HEK293 (cell line): ENCODE measurements at regions not wholly inside any gene's neighbourhood (a gene's known extent, or its start where the extent isn't known, plus 50 kb on each side); places are given as distances from the start of the nearest gene placed in this dataset.

Source experiments
- CTCF ChIA-PET: fragments of 350-600 bp; formaldehyde crosslinking; extraction: SDS; loops from one replicate; lab custom pipeline; 2021; ENCODE audit warnings: antibody characterized with exemption; lab: Yijun Ruan, JAX
- POLR2A ChIA-PET: fragments of 300-600 bp; formaldehyde crosslinking; extraction: SDS; loops from one replicate; lab custom pipeline; 2020; ENCODE audit warnings: antibody characterized with exemption, inconsistent platforms; lab: Yijun Ruan, JAX
- H3K27ac ChIP-seq: fragments of 200-500 bp; sonication (Bioruptor generic); 2 replicates; pipeline ENCODE4 v1.5.1; 2014; ENCODE audit warnings: low read depth, low read length, control low read depth, inconsistent platforms; ENCODE audit errors: extremely low read depth
- H3K36me3 ChIP-seq, 2 experiments: fragments of 200-500 bp in 1 of 2; sonication (Bioruptor generic) in 1 of 2; 1 replicate in 1 of 2; 2 replicates in 1 of 2; pipeline ENCODE4 v1.5.1; 2014 to 2017; ENCODE audit warnings: inconsistent platforms in 2 of 2, low read length in 2 of 2; ENCODE audit not compliant: control insufficient read depth in 2 of 2, insufficient read depth in 1 of 2
- H3K4me1 ChIP-seq: fragments of 200-500 bp; sonication (Bioruptor generic); 2 replicates; pipeline ENCODE4 v1.5.1; 2014; ENCODE audit warnings: mild to moderate bottlenecking, low read length, inconsistent platforms; ENCODE audit not compliant: control insufficient read depth, insufficient read depth
- H3K4me3 ChIP-seq: 2 replicates; pipeline ENCODE4 v1.5.1; 2011; ENCODE audit warnings: low read depth, mild to moderate bottlenecking, control low read depth, low read length, moderate library complexity
- H3K9me3 ChIP-seq: fragments of 200-500 bp; sonication (Bioruptor generic); 2 replicates; pipeline ENCODE4 v1.5.1; 2014; ENCODE audit warnings: low read depth, low read length, inconsistent platforms; ENCODE audit not compliant: control insufficient read depth, insufficient read depth
- HOXA7 ChIP-seq: sonication (generic); formaldehyde crosslinking; IDR thresholded peaks from 2 replicates; pipeline ENCODE4 v1.8.1; 2022; ENCODE audit warnings: missing genetic modification reagents, borderline replicate concordance
- HOXD13 ChIP-seq: sonication (generic); formaldehyde crosslinking; IDR thresholded peaks from 2 replicates; pipeline ENCODE4 v1.8.0; 2022; ENCODE audit warnings: missing genetic modification reagents, borderline replicate concordance
- PRDM1 ChIP-seq: fragments of 450-650 bp; formaldehyde crosslinking; IDR thresholded peaks from 2 replicates; pipeline ENCODE4; 2016; ENCODE audit warnings: missing biosample characterization, missing genetic modification characterization
- PRDM2 ChIP-seq: fragments of 450-650 bp; formaldehyde crosslinking; IDR thresholded peaks from 2 replicates; pipeline ENCODE4 v1.5.1; 2016; ENCODE audit warnings: missing biosample characterization, missing genetic modification characterization, borderline replicate concordance
- REPIN1 ChIP-seq: fragments of 450-650 bp; formaldehyde crosslinking; IDR thresholded peaks from 2 replicates; pipeline ENCODE4 v1.5.1; 2017; ENCODE audit warnings: missing biosample characterization, missing genetic modification characterization, low read depth
- REST ChIP-seq: fragments of 450-650 bp; formaldehyde crosslinking; IDR thresholded peaks from 2 replicates; pipeline ENCODE4 v1.5.1; 2016; ENCODE audit warnings: missing biosample characterization, missing genetic modification characterization
- YY1 ChIP-seq: fragments of 450-650 bp; formaldehyde crosslinking; IDR thresholded peaks from 2 replicates; pipeline ENCODE4 v1.5.1; 2018; ENCODE audit warnings: missing biosample characterization, missing genetic modification characterization
- ZBTB26 ChIP-seq: fragments of 450-650 bp; formaldehyde crosslinking; optimal IDR thresholded peaks from 2 replicates; pipeline ENCODE3; 2016; ENCODE audit warnings: missing biosample characterization, mild to moderate bottlenecking, missing genetic modification characterization
- ZBTB7A ChIP-seq: fragments of 450-650 bp; formaldehyde crosslinking; IDR thresholded peaks from 2 replicates; pipeline ENCODE4 v1.5.1; 2016; ENCODE audit warnings: low read depth, missing biosample characterization, missing genetic modification characterization
- ZNF221 ChIP-seq: fragments of 450-650 bp; formaldehyde crosslinking; IDR thresholded peaks from 2 replicates; pipeline ENCODE4 v1.5.1; 2017; ENCODE audit warnings: missing biosample characterization, missing genetic modification characterization, borderline replicate concordance
- ZNF280C ChIP-seq: fragments of 450-650 bp; formaldehyde crosslinking; IDR thresholded peaks from 2 replicates; pipeline ENCODE4 v1.5.1; 2016; ENCODE audit warnings: missing biosample characterization, missing genetic modification characterization
- ZNF391 ChIP-seq: fragments of 450-650 bp; formaldehyde crosslinking; IDR thresholded peaks from 2 replicates; pipeline ENCODE4 v1.5.1; 2016; ENCODE audit warnings: low read depth, missing biosample characterization, missing genetic modification characterization, borderline replicate concordance
- ZNF544 ChIP-seq: fragments of 450-650 bp; formaldehyde crosslinking; IDR thresholded peaks from 2 replicates; pipeline ENCODE4 v1.5.0; 2017; ENCODE audit warnings: missing biosample characterization, missing genetic modification characterization
- ZNF558 ChIP-seq: fragments of 450-650 bp; formaldehyde crosslinking; IDR thresholded peaks from 2 replicates; pipeline ENCODE4 v1.5.1; 2016; ENCODE audit warnings: missing biosample characterization, missing genetic modification characterization
- ZNF571 ChIP-seq: fragments of 450-650 bp; formaldehyde crosslinking; IDR thresholded peaks from 2 replicates; pipeline ENCODE4 v1.5.0; 2017; ENCODE audit warnings: missing biosample characterization, missing genetic modification characterization
- ZNF580 ChIP-seq: fragments of 450-650 bp; formaldehyde crosslinking; IDR thresholded peaks from 2 replicates; pipeline ENCODE4 v1.5.1; 2016; ENCODE audit warnings: missing biosample characterization, missing genetic modification characterization
- ZNF585B ChIP-seq: fragments of 450-650 bp; formaldehyde crosslinking; IDR thresholded peaks from 2 replicates; pipeline ENCODE4 v1.5.1; 2016; ENCODE audit warnings: missing biosample characterization, missing genetic modification characterization
- ZNF654 ChIP-seq: fragments of 450-650 bp; formaldehyde crosslinking; IDR thresholded peaks from 2 replicates; pipeline ENCODE4 v1.5.1; 2016; ENCODE audit warnings: low read depth, missing biosample characterization, missing genetic modification characterization
- ZNF768 ChIP-seq: fragments of 450-650 bp; formaldehyde crosslinking; IDR thresholded peaks from 2 replicates; pipeline ENCODE4 v1.5.1; 2018; ENCODE audit warnings: missing biosample characterization, mild to moderate bottlenecking, missing genetic modification characterization
- ZNF776 ChIP-seq: fragments of 450-650 bp; formaldehyde crosslinking; IDR thresholded peaks from 2 replicates; pipeline ENCODE4 v1.5.0; 2017; ENCODE audit warnings: missing biosample characterization, missing genetic modification characterization, borderline replicate concordance

GRCh38 chrX:10676235-10676957 is 56.0 kb upstream of the MID1 start:
- Histone ChIP-seq H3K4me1 (no peaks in the 10 kb centered on the region), H3K4me3 (no peak overlapping the region)
- POLR2A ChIA-PET = no interaction called here
- TF ChIP-seq ZNF391 (tag by site-specific recombination) = no peak
- no peak for TF ChIP-seq ZBTB7A (tag by site-specific recombination)
- no peak for TF ChIP-seq ZNF585B
- TF ChIP-seq, all 188 proteins: peak for 0
- CTCF ChIA-PET = interaction anchor here (0.6 kb wide), 1 partner anchor 487 kb away, joined by 5 read pairs; no protein-coding TSS in a partner anchor
- Histone ChIP-seq H3K27ac (no peak overlapping the region), H3K9me3 (no peaks in the 10 kb centered on the region), H3K36me3 (no peaks in the 10 kb centered on the region)

GRCh38 chrX:10677490-10677889 is 57.1 kb upstream of the MID1 start:
- H3K4me3 ChIP-seq = no peak overlapping the region
- ChIA-PET CTCF (interaction anchor here (1.1 kb wide), 1 partner anchor 45 kb away, joined by 6 read pairs; no protein-coding TSS in a partner anchor), POLR2A (no interaction called here)
- TF ChIP-seq HOXD13 (CRISPR knock-in tag) (no peak), YY1 (tag by site-specific recombination) (no peak), ZNF558 (tag by site-specific recombination) (no peak), ZNF768 (no peak), REPIN1 (tag by site-specific recombination) (no peak), ZNF654 (no peak), ZNF571 (tag by site-specific recombination) (no peak), PRDM1 (tag by site-specific recombination) (no peak), REST (no peak), ZNF776 (tag by site-specific recombination) (no peak), PRDM2 (tag by site-specific recombination) (no peak), ZNF280C (no peak), ZNF580 (no peak), HOXA7 (no peak), ZBTB26 (tag by site-specific recombination) (no peak), ZNF221 (tag by site-specific recombination) (no peak), ZNF544 (no peak)
- H3K36me3 ChIP-seq = no peaks in the 10 kb centered on the region
- no peaks in the 10 kb centered on the region for H3K4me1 ChIP-seq
- no peaks in the 10 kb centered on the region for H3K9me3 ChIP-seq
- H3K27ac ChIP-seq = no peak overlapping the region
